HG03432 (cell line): ENCODE measurements at regions not wholly inside any gene's neighbourhood (a gene's known extent, or its start where the extent isn't known, plus 50 kb on each side); places are given as distances from the start of the nearest gene placed in this dataset.
A peak's percentile ranks its signal among the peaks of the same experiment; 100 is the strongest.

ENCODE experiments used
- ATAC-seq: cut with Tn5 transposase; IDR thresholded peaks from one replicate; pipeline ENCODE4 v1.9.1; 2021; ENCODE audit warnings: mild to moderate bottlenecking, moderate library complexity; ENCODE audit not compliant: unreplicated experiment

DNA sequence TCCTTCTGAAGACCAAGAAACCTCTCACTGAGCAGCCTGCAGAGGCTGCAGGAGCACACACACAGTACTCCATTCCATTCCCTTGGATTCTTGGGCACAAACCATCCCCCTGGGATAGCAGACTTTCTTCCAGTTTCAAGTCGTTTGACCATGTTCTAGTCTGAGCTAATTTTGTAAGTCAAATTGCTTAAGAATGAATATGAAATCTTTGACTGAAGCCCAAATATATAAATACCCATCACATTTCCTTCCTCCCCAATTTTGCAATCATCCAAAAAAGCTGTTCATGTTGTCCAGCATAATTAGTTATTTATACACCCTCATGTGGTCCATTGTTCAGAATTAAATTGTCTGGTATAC, 231.2 kb upstream of the TPRG1 start:
- ATAC-seq = no peak

- no peak for ATAC-seq
Measured at GRCh38 chr3:188941103-188941502, 230.7 kb upstream of the TPRG1 start.

- no peak for ATAC-seq
Measured at GRCh38 chr3:188942191-188942590, 229.6 kb upstream of the TPRG1 start.

DNA sequence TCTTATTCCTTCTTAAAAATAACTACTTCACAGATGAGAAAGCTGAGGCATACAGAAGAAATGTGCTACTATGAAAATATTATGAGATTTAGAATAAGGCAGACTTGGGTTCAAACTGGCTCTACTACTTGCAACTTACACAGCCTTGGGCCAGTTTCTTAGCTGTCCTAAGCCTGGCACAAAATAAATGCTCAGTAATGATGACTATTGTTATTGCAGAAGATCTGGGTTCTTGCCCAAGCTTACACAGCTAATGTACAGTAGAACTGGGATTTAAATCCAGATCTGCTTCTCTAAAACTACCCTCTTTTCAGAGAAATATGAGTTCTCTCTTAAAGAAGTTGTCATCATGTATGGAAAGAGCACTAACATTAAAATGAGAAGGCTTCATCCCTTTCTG, 228.2 kb upstream of the TPRG1 start:
- no peak for ATAC-seq

DNA sequence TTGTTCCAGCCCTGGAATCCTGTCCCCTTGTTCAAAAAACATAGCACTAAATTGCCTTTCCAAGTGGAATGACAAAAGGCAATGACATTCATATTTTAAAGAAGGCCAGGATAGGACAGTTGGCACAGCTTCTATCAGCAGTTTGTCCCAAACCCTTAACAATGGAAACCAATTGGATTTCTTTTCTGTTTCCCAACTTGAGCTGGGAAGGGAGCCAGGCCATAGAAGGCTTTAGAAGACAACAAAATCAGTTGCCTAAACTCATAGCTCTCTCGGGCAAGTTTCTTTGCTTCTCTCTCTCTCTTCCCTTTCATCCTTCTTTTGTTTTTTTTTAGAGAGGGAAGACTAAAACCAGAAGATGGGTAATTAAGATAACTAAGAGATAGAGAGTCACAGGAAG, 227.7 kb upstream of the TPRG1 start:
- ATAC-seq = no peak

DNA sequence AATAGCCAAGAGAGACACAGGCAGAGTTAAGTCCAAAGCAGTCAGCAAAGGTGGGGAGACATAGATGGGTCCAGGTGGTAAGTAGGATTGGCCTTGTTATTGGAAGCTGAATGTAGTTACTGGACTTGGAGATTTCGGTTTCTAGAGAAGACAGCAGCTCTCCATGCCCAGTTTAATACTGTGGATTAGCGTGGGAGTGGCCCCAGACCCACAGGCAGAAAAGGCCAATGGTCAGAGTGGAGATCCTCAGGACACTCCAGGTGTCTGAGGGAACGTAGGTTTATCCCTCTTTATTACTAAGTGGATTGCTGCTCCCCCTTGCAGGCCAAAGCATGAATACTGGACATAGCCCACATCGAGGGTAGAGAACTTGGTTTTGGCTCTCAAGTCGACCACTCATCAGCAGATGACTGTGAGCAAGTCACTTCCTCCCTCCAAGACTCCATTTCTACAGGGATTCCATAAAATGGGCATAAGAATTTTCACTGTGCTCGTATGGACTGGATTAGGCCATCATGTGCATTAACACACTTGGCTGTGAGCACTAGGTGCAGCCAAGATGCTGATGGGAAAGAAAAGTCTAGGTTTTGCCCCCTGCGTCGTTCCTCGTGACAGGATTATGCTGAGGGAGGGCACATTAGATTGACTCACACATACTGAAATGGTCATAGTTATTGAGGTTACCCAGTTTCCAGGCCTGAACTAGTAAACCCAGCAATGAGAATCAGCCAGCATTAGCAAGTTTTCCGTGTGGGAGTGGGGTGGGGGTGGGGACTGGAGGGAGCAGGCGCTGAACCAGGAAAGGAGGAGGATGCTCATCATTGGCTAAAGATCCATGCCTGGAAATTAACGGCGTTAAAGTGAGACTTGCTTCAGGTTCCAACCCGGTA, 225.2 kb upstream of the TPRG1 start:
- ATAC-seq = no peak

- no peak for ATAC-seq
Measured at GRCh38 chr3:188947401-188948280, 224.1 kb upstream of the TPRG1 start.

- ATAC-seq = no peak
Measured at GRCh38 chr3:188948281-188948996, 223.3 kb upstream of the TPRG1 start.

GRCh38 chr3:188948997-188949389, 222.8 kb upstream of the TPRG1 start:
- no peak for ATAC-seq

- ATAC-seq = no peak
Measured at GRCh38 chr3:188949456-188949855, 222.3 kb upstream of the TPRG1 start.

DNA sequence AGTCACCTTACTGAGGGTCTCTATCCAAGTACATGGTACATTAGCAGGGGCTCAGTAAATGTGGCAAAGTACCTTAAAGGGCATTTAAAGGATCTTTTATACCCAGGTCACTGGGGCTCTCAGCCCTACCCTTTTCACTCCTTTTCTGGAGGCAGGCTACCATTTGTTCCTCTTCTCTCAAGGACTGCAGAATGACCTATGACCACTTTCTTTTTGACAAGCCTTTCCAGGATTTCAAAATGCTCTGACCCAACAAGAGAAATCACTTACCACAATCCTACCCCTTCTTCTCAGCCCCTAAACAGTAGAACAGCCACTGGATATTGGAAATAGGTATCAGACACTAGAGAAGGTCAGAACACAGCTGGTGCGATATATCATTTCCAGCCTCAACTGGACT, 221.8 kb upstream of the TPRG1 start:
- ATAC-seq = no peak

DNA sequence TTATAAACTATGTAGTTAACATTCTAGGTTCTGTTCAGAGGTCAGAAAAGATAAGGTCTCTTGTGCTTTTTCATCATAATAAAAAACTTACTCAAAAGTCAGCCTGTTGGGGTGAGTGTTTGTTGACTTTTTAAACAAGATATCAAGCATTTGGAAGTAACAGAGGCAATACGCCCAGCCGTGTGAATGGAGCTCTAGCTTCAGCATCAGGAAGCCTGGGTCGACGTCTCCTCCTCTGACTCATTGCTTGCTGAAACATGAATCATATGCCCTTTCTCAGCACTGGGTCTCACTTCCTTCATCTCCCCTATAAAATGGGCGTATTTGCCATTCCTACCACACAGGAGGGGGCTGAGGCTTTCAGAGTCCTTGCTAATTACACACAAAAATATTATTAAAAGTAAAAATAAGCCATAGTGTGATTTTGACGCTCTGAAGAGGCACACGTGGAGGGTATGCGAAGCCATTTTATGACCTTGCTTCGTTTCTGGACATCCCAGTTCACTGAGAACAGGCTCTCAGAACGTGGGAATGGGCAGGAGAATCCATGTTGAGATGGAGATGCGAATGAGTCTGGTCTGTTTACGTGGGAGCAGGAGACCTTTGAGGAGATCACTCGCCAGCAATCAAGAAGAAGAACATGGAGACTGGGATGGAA, 220.8 kb upstream of the TPRG1 start:
- ATAC-seq = no peak

GRCh38 chr3:188951734-188952133, 220.0 kb upstream of the TPRG1 start:
- no peak for ATAC-seq

DNA sequence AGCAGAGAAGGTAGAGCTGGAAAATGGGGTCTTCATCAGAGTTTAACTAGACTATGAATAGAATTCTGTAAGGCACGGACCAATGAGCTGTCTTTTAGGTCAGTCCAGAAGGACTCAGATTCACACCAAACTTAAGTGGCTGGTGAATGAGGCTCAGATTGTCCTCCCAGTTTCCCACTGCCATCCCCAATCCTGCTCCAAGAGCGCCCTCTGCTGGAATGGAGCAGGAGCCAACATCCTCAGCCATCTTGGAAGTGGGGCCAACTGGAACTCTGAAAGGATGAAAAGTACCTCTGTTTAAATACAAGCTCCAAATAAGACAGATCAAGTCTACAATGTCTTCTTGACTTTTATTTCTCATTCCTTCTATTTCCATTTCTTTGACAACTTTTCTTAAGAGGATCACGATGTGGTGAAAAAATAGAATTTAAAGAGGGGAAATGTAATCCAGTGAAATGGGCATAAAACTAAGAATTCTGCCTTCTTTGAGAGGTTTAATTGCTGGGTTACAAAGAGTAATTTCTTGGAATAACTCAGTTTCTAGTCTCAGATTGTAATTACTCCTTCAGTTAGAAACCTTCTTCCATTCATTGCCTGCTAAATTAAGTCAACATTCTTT, 217.1 kb upstream of the TPRG1 start:
- peak; percentile 64 for ATAC-seq

DNA sequence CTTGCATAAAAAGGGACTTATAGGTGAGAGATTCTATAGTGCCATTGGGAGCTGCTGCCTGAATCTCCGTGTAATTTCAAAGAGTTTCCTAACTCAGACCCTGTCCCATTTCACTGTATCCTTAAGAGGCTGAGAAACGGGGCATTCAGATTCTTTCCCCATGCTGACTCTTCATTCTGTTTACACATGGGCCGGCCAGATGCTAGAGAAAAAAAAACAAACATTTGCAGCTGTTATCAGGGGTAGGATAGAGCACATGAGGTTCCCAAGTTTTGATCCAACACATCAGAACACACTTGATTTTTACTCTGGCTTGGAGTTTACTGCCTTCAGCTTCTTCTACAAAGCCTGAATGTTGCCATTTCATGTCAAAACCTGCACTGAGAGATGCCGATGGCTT, 215.9 kb upstream of the TPRG1 start:
- ATAC-seq = no peak

- no peak for ATAC-seq
Measured at GRCh38 chr3:188956839-188957489, 214.8 kb upstream of the TPRG1 start.

DNA sequence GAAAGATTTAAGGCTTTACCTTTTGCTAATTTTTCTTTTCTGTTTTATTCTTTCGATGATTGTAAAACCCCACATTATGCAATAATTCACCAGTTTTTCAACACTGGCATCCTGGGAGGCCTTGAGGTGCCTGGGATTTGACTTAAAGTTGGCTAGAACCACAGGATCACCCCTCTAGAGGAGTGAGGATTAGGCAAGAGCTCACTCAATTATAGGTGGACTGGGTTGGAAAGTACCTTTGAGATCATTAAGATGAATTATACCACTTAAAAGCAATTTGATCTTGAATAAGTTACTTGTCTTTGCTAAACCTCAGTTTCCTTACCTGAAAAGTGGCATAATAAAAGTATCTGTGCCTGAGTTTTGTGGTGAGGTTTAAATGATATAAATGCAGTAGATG, 212.8 kb upstream of the TPRG1 start:
- ATAC-seq = no peak

DNA sequence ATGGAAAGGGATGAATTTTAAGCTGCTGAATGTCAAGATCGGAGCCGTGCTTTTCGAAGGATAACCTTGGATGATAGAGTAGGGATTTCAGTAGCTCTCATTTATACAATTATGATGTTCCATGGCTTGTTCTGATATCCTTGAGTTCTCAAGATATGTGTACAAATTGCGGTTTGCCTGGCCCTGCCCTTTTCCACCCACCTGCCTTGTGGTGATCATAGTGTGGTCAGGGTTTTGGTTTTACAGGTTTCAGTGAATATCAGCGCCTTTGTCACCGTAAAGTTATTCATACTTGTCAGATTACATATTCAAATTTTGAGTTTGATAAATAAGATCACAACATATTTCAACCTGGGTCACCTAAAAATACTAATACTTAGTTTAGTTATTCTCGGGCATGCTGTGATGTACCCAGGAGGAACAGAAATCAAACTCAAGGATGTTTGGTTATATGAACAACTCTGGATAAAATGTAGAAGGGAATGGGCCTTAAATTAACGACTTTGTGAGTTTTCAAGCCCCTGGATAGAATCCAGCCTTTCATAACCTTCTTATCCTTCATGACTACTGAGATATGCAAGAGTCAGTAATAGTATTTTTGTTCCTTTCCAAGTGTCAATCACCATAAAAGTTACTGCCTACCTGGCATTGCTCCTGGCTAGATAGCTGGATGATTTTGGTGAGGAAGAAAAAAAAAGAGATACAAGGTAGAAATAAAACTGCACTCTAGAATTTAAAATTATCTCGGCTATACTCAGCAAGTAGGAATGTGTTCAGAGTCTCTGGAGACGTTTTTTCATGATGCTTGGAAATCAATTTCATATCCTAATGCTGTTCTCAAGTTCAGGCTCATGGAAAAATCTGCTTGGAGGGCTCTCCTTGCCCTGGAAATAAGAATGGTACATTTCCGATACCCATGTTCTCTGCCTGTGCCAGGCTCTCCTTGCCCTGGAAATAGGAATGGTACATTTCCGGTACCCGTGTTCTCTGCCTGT, 209.2 kb upstream of the TPRG1 start:
- no peak for ATAC-seq

- no peak for ATAC-seq
Measured at GRCh38 chr3:188964957-188965356, 206.8 kb upstream of the TPRG1 start.
